ENCODE measurements at regions not wholly inside any gene's neighbourhood (a gene's known extent, or its start where the extent isn't known, plus 50 kb on each side); places are given as distances from the start of the nearest gene placed in this dataset.
A peak's percentile ranks its signal among the peaks of the same experiment; 100 is the strongest.

- no peak overlapping the region for H3K4me3 ChIP-seq
- no peak overlapping the region for H3K9ac ChIP-seq
- no peaks in the 10 kb centered on the region for H3K36me3 ChIP-seq
- no peak overlapping the region for H3K4me2 ChIP-seq
- no peaks in the 10 kb centered on the region for H3K27me3 ChIP-seq
- H3K4me1 ChIP-seq = no peaks in the 10 kb centered on the region
- H3K27ac ChIP-seq = no peak overlapping the region
- H4K20me1 ChIP-seq = no peaks in the 10 kb centered on the region
- TF ChIP-seq Cebpa-rat (IDR thresholded peaks at IDR 0.05) = no peak
- peaks cover 33 to 48% (median 41%) of the 10 kb centered on the region in 11 experiments for H3K9me3 ChIP-seq (replicated peaks in 1 of 11)
These were observed 799.8 kb downstream of the NSUN3 start for GRCh38 chr3:94862703-94863102.

- Histone ChIP-seq H3K4me1 (no peaks in the 10 kb centered on the region), H3K4me3 (no peak overlapping the region), H4K20me1 (no peaks in the 10 kb centered on the region), H3K9ac (no peak overlapping the region), H3K36me3 (no peaks in the 10 kb centered on the region), H3K27ac (no peak overlapping the region), H3K27me3 (no peaks in the 10 kb centered on the region), H3K4me2 (no peak overlapping the region), H3K9me3 (replicated peaks in 1 of 11) (peaks cover 12 to 17% (median 15%) of the 10 kb centered on the region in 11 experiments)
- TF ChIP-seq Cebpa-rat (IDR thresholded peaks at IDR 0.05) = peak in 2 of 11 experiments; percentile 52 to 70; a peak in 4 of 22 replicates
These were observed 806.2 kb downstream of the NSUN3 start for GRCh38 chr3:94869059-94869547.

- H3K9ac ChIP-seq = no peak overlapping the region
- no peak overlapping the region for H3K27ac ChIP-seq
- TF ChIP-seq Cebpa-rat (IDR thresholded peaks at IDR 0.05) = no peak
- H4K20me1 ChIP-seq = no peaks in the 10 kb centered on the region
- H3K4me2 ChIP-seq = no peak overlapping the region
- no peaks in the 10 kb centered on the region for H3K27me3 ChIP-seq
- H3K9me3 ChIP-seq (replicated peaks in 1 of 11) = peaks cover 0 to 16% (median 13%) of the 10 kb centered on the region in 11 experiments; a peak in 12 of 22 replicates
- no peaks in the 10 kb centered on the region for H3K4me1 ChIP-seq
- H3K4me3 ChIP-seq = no peak overlapping the region
- no peaks in the 10 kb centered on the region for H3K36me3 ChIP-seq
These were observed 810.9 kb downstream of the NSUN3 start for GRCh38 chr3:94873751-94874150.

- no peak overlapping the region for H3K27ac ChIP-seq
- H3K4me3 ChIP-seq = no peak overlapping the region
- H4K20me1 ChIP-seq = no peaks in the 10 kb centered on the region
- H3K4me2 ChIP-seq = no peak overlapping the region
- no peaks in the 10 kb centered on the region for H3K27me3 ChIP-seq
- H3K4me1 ChIP-seq = no peaks in the 10 kb centered on the region
- H3K9ac ChIP-seq = no peak overlapping the region
- H3K9me3 ChIP-seq (replicated peaks in 1 of 11) = peaks cover 0 to 16% (median 13%) of the 10 kb centered on the region in 11 experiments; a peak in 12 of 22 replicates
- no peak for TF ChIP-seq Cebpa-rat (IDR thresholded peaks at IDR 0.05)
- no peaks in the 10 kb centered on the region for H3K36me3 ChIP-seq
These were observed 812.3 kb downstream of the NSUN3 start for GRCh38 chr3:94875149-94875548.

GRCh38 chr3:94887065-94887464 lies 824.2 kb downstream of the NSUN3 start:
- no peaks in the 10 kb centered on the region for H3K36me3 ChIP-seq
- no peak for TF ChIP-seq Cebpa-rat (IDR thresholded peaks at IDR 0.05)
- no peak overlapping the region for H3K9ac ChIP-seq
- H3K9me3 ChIP-seq (replicated peaks in 1 of 11) = no peaks in the 10 kb centered on the region
- no peak overlapping the region for H3K4me2 ChIP-seq
- peaks cover 0 to under 1% (median 0%) of the 10 kb centered on the region in 10 experiments; a peak in 2 of 20 replicates for H3K4me1 ChIP-seq
- H4K20me1 ChIP-seq = no peaks in the 10 kb centered on the region
- no peak overlapping the region for H3K27ac ChIP-seq
- H3K4me3 ChIP-seq = no peak overlapping the region
- no peaks in the 10 kb centered on the region for H3K27me3 ChIP-seq

GRCh38 chr3:94896994-94897393 lies 834.1 kb downstream of the NSUN3 start:
- Histone ChIP-seq H3K4me1 (peaks cover 0 to 6% (median 0%) of the 10 kb centered on the region in 10 experiments; a peak in 2 of 20 replicates), H4K20me1 (no peaks in the 10 kb centered on the region), H3K36me3 (no peaks in the 10 kb centered on the region), H3K27me3 (no peaks in the 10 kb centered on the region), H3K9me3 (replicated peaks in 1 of 11) (no peaks in the 10 kb centered on the region), H3K4me3 (no peak overlapping the region), H3K4me2 (no peak overlapping the region), H3K9ac (no peak overlapping the region), H3K27ac (no peak overlapping the region)
- TF ChIP-seq Cebpa-rat (IDR thresholded peaks at IDR 0.05) = no peak

GRCh38 chr3:94904156-94904674 lies 841.4 kb downstream of the NSUN3 start:
- no peaks in the 10 kb centered on the region for H3K4me1 ChIP-seq
- H3K27me3 ChIP-seq = no peaks in the 10 kb centered on the region
- H3K4me3 ChIP-seq = no peak overlapping the region
- no peak overlapping the region for H3K27ac ChIP-seq
- no peaks in the 10 kb centered on the region for H4K20me1 ChIP-seq
- no peak for TF ChIP-seq Cebpa-rat (IDR thresholded peaks at IDR 0.05)
- H3K36me3 ChIP-seq = no peaks in the 10 kb centered on the region
- no peak overlapping the region for H3K9ac ChIP-seq
- no peak overlapping the region for H3K4me2 ChIP-seq
- H3K9me3 ChIP-seq (replicated peaks in 1 of 11) = no peaks in the 10 kb centered on the region

GRCh38 chr3:94909726-94910125 lies 846.9 kb downstream of the NSUN3 start:
- Histone ChIP-seq H3K4me1 (no peaks in the 10 kb centered on the region), H3K4me3 (no peak overlapping the region), H3K27me3 (no peaks in the 10 kb centered on the region), H3K9ac (no peak overlapping the region), H3K4me2 (no peak overlapping the region), H3K36me3 (no peaks in the 10 kb centered on the region), H3K9me3 (replicated peaks in 1 of 11) (no peaks in the 10 kb centered on the region), H4K20me1 (no peaks in the 10 kb centered on the region), H3K27ac (no peak overlapping the region)
- TF ChIP-seq Cebpa-rat (IDR thresholded peaks at IDR 0.05) = no peak

GRCh38 chr3:94912656-94913055 lies 849.8 kb downstream of the NSUN3 start:
- Histone ChIP-seq H3K9ac (no peak overlapping the region), H3K27me3 (no peaks in the 10 kb centered on the region), H3K4me2 (no peak overlapping the region), H3K36me3 (no peaks in the 10 kb centered on the region), H3K27ac (no peak overlapping the region), H3K9me3 (replicated peaks in 1 of 11) (no peaks in the 10 kb centered on the region), H3K4me3 (no peak overlapping the region), H4K20me1 (no peaks in the 10 kb centered on the region), H3K4me1 (no peaks in the 10 kb centered on the region)
- no peak for TF ChIP-seq Cebpa-rat (IDR thresholded peaks at IDR 0.05)

GRCh38 chr3:94927175-94927574 lies 864.3 kb downstream of the NSUN3 start:
- H3K27me3 ChIP-seq = no peaks in the 10 kb centered on the region
- H3K27ac ChIP-seq = no peak overlapping the region
- no peaks in the 10 kb centered on the region for H3K9me3 ChIP-seq (replicated peaks in 1 of 11)
- no peak overlapping the region for H3K9ac ChIP-seq
- TF ChIP-seq Cebpa-rat (IDR thresholded peaks at IDR 0.05) = no peak
- H3K4me1 ChIP-seq = peaks cover 0 to 7% (median 0%) of the 10 kb centered on the region in 10 experiments; a peak in 2 of 20 replicates
- H3K4me3 ChIP-seq = no peak overlapping the region
- no peak overlapping the region for H3K4me2 ChIP-seq
- no peaks in the 10 kb centered on the region for H4K20me1 ChIP-seq
- H3K36me3 ChIP-seq = no peaks in the 10 kb centered on the region
